ENCODE measurements at regions not wholly inside any gene's neighbourhood (a gene's known extent, or its start where the extent isn't known, plus 50 kb on each side); places are given as distances from the start of the nearest gene placed in this dataset.

- no peaks in the 10 kb centered on the region for H3K27me3 ChIP-seq (ENCODE audit: control insufficient read depth, insufficient read depth, low read length)
Measured at GRCh38 chr4:177696438-177696966, 254.3 kb upstream of the AGA start.

GRCh38 chr4:177699365-177700213 lies 257.4 kb upstream of the AGA start:
- Histone ChIP-seq H3K4me2 (ENCODE audit: low read length) (no peak overlapping the region), H3K27me3 (ENCODE audit: control insufficient read depth, insufficient read depth, low read length) (no peaks in the 10 kb centered on the region), H3K4me1 (ENCODE audit: control insufficient read depth, insufficient read depth, low read length) (no peaks in the 10 kb centered on the region), H3K36me3 (ENCODE audit: insufficient read depth, low read length) (no peaks in the 10 kb centered on the region), H3K9ac (ENCODE audit: low read depth, low read length) (no peak overlapping the region), H3K9me3 (replicated peaks; ENCODE audit: low read length) (no peaks in the 10 kb centered on the region), H3K4me3 (ENCODE audit: low read length) (no peak overlapping the region)

More at GRCh38 chr4:177696438-177696966, 254.3 kb upstream of the AGA start:
- Histone ChIP-seq H3K36me3 (ENCODE audit: insufficient read depth, low read length) (no peaks in the 10 kb centered on the region), H3K4me2 (ENCODE audit: low read length) (no peak overlapping the region), H3K4me1 (ENCODE audit: control insufficient read depth, insufficient read depth, low read length) (no peaks in the 10 kb centered on the region), H3K9ac (ENCODE audit: low read depth, low read length) (no peak overlapping the region), H3K9me3 (replicated peaks; ENCODE audit: low read length) (no peaks in the 10 kb centered on the region), H3K4me3 (ENCODE audit: low read length) (no peak overlapping the region)

GRCh38 chr4:177706916-177707315 lies 264.7 kb upstream of the AGA start:
- no peaks in the 10 kb centered on the region for H3K9me3 ChIP-seq (replicated peaks; ENCODE audit: low read length)
- no peaks in the 10 kb centered on the region for H3K36me3 ChIP-seq (ENCODE audit: insufficient read depth, low read length)
- no peaks in the 10 kb centered on the region for H3K4me1 ChIP-seq (ENCODE audit: control insufficient read depth, insufficient read depth, low read length)
- H3K4me3 ChIP-seq (ENCODE audit: low read length) = no peak overlapping the region
- no peak overlapping the region for H3K9ac ChIP-seq (ENCODE audit: low read depth, low read length)
- H3K27me3 ChIP-seq (ENCODE audit: control insufficient read depth, insufficient read depth, low read length) = no peaks in the 10 kb centered on the region
- no peak overlapping the region for H3K4me2 ChIP-seq (ENCODE audit: low read length)

DNA sequence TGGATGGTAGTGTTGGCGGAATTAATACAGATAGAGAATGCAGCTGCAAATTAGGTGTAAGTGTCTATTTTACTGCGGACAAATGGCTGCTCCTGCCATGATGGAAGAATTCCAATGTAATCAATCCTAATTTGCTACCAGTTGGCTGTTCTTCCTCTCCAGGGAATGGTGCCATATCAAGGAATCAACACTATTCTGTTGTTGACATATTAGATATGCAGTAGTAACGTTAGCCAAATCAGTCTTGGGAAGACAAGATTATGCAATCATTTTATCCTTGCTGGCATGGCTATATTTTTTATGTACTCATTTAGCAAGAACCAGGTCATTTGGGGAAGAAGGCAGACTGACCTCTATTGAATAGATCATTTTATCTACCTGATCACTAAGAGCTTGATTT lies 271.2 kb upstream of the AGA start:
- Histone ChIP-seq H3K36me3 (ENCODE audit: insufficient read depth, low read length) (no peaks in the 10 kb centered on the region), H3K9ac (ENCODE audit: low read depth, low read length) (no peak overlapping the region), H3K4me2 (ENCODE audit: low read length) (no peak overlapping the region), H3K4me1 (ENCODE audit: control insufficient read depth, insufficient read depth, low read length) (no peaks in the 10 kb centered on the region), H3K27me3 (ENCODE audit: control insufficient read depth, insufficient read depth, low read length) (no peaks in the 10 kb centered on the region), H3K4me3 (ENCODE audit: low read length) (no peak overlapping the region), H3K9me3 (replicated peaks; ENCODE audit: low read length) (no peaks in the 10 kb centered on the region)

DNA sequence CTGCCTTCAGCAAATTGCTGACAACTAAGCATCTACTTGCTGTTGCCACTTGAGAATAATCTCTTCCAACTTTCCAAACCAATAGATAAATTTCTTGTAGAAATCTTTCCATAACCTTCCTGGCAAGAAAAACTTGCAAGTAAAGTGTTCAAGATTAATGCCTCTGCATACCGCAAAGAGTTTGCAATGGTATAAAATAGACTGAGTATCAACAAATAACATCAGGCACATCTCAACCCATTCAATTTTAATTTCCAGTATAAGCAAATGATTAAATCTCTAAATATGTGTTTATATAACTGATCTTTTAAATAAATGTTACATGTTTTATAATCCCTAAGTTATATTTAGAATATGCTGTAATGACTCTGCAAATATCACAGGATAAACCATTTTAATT lies 275.2 kb upstream of the AGA start:
- Histone ChIP-seq H3K27me3 (ENCODE audit: control insufficient read depth, insufficient read depth, low read length) (no peaks in the 10 kb centered on the region), H3K4me3 (ENCODE audit: low read length) (no peak overlapping the region), H3K9me3 (replicated peaks; ENCODE audit: low read length) (no peaks in the 10 kb centered on the region)

GRCh38 chr4:177718514-177718913 lies 276.3 kb upstream of the AGA start:
- H3K4me1 ChIP-seq (ENCODE audit: control insufficient read depth, insufficient read depth, low read length) = no peaks in the 10 kb centered on the region
- H3K9me3 ChIP-seq (replicated peaks; ENCODE audit: low read length) = no peaks in the 10 kb centered on the region
- H3K4me2 ChIP-seq (ENCODE audit: low read length) = no peak overlapping the region
- H3K4me3 ChIP-seq (ENCODE audit: low read length) = no peak overlapping the region
- no peaks in the 10 kb centered on the region for H3K36me3 ChIP-seq (ENCODE audit: insufficient read depth, low read length)
- no peak overlapping the region for H3K9ac ChIP-seq (ENCODE audit: low read depth, low read length)
- H3K27me3 ChIP-seq (ENCODE audit: control insufficient read depth, insufficient read depth, low read length) = no peaks in the 10 kb centered on the region

More for the DNA sequence above, 275.2 kb upstream of the AGA start:
- Histone ChIP-seq H3K9ac (ENCODE audit: low read depth, low read length) (no peak overlapping the region), H3K4me1 (ENCODE audit: control insufficient read depth, insufficient read depth, low read length) (no peaks in the 10 kb centered on the region), H3K36me3 (ENCODE audit: insufficient read depth, low read length) (no peaks in the 10 kb centered on the region), H3K4me2 (ENCODE audit: low read length) (no peak overlapping the region)

- no peaks in the 10 kb centered on the region for H3K4me1 ChIP-seq (ENCODE audit: control insufficient read depth, insufficient read depth, low read length)
- H3K9ac ChIP-seq (ENCODE audit: low read depth, low read length) = no peak overlapping the region
- H3K36me3 ChIP-seq (ENCODE audit: insufficient read depth, low read length) = no peaks in the 10 kb centered on the region
- no peak overlapping the region for H3K4me2 ChIP-seq (ENCODE audit: low read length)
- peaks cover 4% of the 10 kb centered on the region for H3K9me3 ChIP-seq (replicated peaks; ENCODE audit: low read length)
- no peak overlapping the region for H3K4me3 ChIP-seq (ENCODE audit: low read length)
- no peaks in the 10 kb centered on the region for H3K27me3 ChIP-seq (ENCODE audit: control insufficient read depth, insufficient read depth, low read length)
Measured at GRCh38 chr4:177726111-177726510, 283.9 kb upstream of the AGA start.

GRCh38 chr4:177728361-177729152 lies 286.3 kb upstream of the AGA start:
- Histone ChIP-seq H3K36me3 (ENCODE audit: insufficient read depth, low read length) (no peaks in the 10 kb centered on the region), H3K4me2 (ENCODE audit: low read length) (no peak overlapping the region), H3K9ac (ENCODE audit: low read depth, low read length) (no peak overlapping the region), H3K4me1 (ENCODE audit: control insufficient read depth, insufficient read depth, low read length) (no peaks in the 10 kb centered on the region), H3K9me3 (replicated peaks; ENCODE audit: low read length) (peaks cover 4% of the 10 kb centered on the region), H3K4me3 (ENCODE audit: low read length) (no peak overlapping the region), H3K27me3 (ENCODE audit: control insufficient read depth, insufficient read depth, low read length) (no peaks in the 10 kb centered on the region)

- Histone ChIP-seq H3K9ac (ENCODE audit: low read depth, low read length) (no peak overlapping the region), H3K4me2 (ENCODE audit: low read length) (no peak overlapping the region), H3K27me3 (ENCODE audit: control insufficient read depth, insufficient read depth, low read length) (no peaks in the 10 kb centered on the region), H3K36me3 (ENCODE audit: insufficient read depth, low read length) (no peaks in the 10 kb centered on the region), H3K9me3 (replicated peaks; ENCODE audit: low read length) (peaks cover 4% of the 10 kb centered on the region), H3K4me3 (ENCODE audit: low read length) (no peak overlapping the region), H3K4me1 (ENCODE audit: control insufficient read depth, insufficient read depth, low read length) (no peaks in the 10 kb centered on the region)
Measured at GRCh38 chr4:177729681-177730080, 287.4 kb upstream of the AGA start.

GRCh38 chr4:177737387-177737940 lies 295.2 kb upstream of the AGA start:
- Histone ChIP-seq H3K4me1 (ENCODE audit: control insufficient read depth, insufficient read depth, low read length) (no peaks in the 10 kb centered on the region), H3K4me3 (ENCODE audit: low read length) (no peak overlapping the region), H3K27me3 (ENCODE audit: control insufficient read depth, insufficient read depth, low read length) (no peaks in the 10 kb centered on the region), H3K36me3 (ENCODE audit: insufficient read depth, low read length) (no peaks in the 10 kb centered on the region), H3K9me3 (replicated peaks; ENCODE audit: low read length) (no peaks in the 10 kb centered on the region), H3K9ac (ENCODE audit: low read depth, low read length) (no peak overlapping the region), H3K4me2 (ENCODE audit: low read length) (no peak overlapping the region)

DNA sequence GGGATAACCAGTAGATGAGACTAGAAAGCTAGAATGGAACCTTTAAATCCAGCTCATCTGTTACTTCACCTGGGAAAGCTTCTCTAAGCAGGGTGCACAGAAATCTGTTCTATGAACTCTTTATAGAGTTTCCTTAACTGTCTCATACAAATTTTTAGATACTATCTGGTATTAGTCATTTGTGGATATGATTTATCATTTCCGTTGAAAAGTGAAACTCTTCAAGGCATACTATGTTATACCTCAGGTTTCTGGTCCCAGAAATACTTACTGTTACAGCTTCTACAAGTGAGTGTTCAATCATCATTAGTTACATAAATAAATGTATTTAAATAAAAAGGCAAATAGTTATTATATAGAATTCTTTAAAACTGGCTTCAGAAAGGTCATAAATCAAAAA lies 298.3 kb upstream of the AGA start:
- no peaks in the 10 kb centered on the region for H3K27me3 ChIP-seq (ENCODE audit: control insufficient read depth, insufficient read depth, low read length)
- no peaks in the 10 kb centered on the region for H3K36me3 ChIP-seq (ENCODE audit: insufficient read depth, low read length)
- H3K9me3 ChIP-seq (replicated peaks; ENCODE audit: low read length) = no peaks in the 10 kb centered on the region
- no peak overlapping the region for H3K4me3 ChIP-seq (ENCODE audit: low read length)
- H3K9ac ChIP-seq (ENCODE audit: low read depth, low read length) = no peak overlapping the region
- no peaks in the 10 kb centered on the region for H3K4me1 ChIP-seq (ENCODE audit: control insufficient read depth, insufficient read depth, low read length)
- H3K4me2 ChIP-seq (ENCODE audit: low read length) = no peak overlapping the region
